ENCODE measurements at regions not wholly inside any gene's neighbourhood (a gene's known extent, or its start where the extent isn't known, plus 50 kb on each side); places are given as distances from the start of the nearest gene placed in this dataset.
"Not testable (repeated sequence)": the region's sequence is repeated elsewhere in the genome, so short reads cannot be mapped to it uniquely, and the experiment has no call there.

DNA sequence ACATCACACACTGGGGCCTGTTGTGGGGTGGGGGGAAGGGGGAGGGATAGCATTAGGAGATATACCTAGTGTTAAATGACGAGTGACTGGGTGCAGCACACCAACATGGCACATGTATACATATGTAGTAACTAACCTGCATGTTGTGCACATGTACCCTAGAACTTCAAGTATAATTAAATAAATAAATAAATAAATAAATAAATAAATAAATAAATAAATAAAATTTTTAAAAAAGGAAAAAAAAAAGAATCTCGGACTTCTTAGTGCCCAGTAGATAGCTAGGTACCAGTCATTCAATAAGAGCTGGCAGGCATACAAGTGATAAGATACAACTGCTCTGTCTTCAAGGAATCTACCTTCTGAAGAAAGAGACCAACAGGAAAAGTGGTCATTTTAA, 287.6 kb upstream of the PPARGC1A start:
- TF ChIP-seq, protein P1, sequence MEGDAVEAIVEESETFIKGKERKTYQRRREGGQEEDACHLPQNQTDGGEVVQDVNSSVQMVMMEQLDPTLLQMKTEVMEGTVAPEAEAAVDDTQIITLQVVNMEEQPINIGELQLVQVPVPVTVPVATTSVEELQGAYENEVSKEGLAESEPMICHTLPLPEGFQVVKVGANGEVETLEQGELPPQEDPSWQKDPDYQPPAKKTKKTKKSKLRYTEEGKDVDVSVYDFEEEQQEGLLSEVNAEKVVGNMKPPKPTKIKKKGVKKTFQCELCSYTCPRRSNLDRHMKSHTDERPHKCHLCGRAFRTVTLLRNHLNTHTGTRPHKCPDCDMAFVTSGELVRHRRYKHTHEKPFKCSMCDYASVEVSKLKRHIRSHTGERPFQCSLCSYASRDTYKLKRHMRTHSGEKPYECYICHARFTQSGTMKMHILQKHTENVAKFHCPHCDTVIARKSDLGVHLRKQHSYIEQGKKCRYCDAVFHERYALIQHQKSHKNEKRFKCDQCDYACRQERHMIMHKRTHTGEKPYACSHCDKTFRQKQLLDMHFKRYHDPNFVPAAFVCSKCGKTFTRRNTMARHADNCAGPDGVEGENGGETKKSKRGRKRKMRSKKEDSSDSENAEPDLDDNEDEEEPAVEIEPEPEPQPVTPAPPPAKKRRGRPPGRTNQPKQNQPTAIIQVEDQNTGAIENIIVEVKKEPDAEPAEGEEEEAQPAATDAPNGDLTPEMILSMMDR (IDR thresholded peaks at IDR 0.05), result not testable (repeated sequence)
- not testable (repeated sequence) for TF ChIP-seq POLR2A (IDR thresholded peaks at IDR 0.05)
